ENCODE measurements at regions not wholly inside any gene's neighbourhood (a gene's known extent, or its start where the extent isn't known, plus 50 kb on each side); places are given as distances from the start of the nearest gene placed in this dataset.

DNA sequence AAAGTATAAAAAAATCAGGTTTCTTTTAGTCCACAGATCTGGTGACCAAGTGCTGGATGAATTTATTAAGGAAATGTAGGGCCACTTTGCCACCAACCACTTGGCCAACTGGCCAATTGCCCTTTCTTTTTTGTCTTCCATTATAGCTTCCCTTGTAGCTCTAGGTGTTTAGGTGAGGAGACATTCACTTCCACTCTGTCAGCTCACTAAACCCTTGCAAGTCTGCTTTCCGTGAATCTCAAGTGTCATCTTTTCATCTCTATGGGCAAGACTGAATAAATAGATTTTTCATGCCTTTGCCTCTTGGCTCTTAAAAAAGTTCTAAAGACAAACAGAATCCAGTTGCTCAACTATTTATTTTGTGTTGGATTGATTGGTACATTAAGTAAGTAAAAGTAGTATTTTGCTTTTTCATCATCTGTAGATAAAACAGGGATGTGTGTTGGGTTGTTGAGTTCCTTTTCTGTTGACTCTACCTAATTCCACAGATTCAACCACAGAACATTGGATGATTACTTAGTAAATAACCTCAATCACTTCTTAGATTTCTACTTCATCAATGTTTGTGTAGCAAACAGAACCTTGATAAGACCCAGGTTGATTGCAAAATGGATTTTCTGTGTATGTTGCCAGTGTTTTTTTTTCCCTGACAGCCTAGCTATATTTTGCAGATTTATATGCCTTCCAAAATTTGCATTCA is 68.1 kb upstream of the GRXCR1 start:
- Histone ChIP-seq H3K9me3 (ENCODE audit: control insufficient read depth in 2 of 2, insufficient read depth in 1 of 2, low read length in 1 of 2) (no peaks in the 10 kb centered on the region), H3K4me1 (ENCODE audit: control insufficient read depth in 2 of 2, insufficient read depth in 2 of 2, low read length in 2 of 2) (no peaks in the 10 kb centered on the region), H3K36me3 (ENCODE audit: control insufficient read depth in 2 of 2, insufficient read depth in 2 of 2, low read length in 1 of 2) (no peaks in the 10 kb centered on the region), H3K27me3 (ENCODE audit: control insufficient read depth in 2 of 2, insufficient read depth in 1 of 2, low read length in 1 of 2) (no peaks in the 10 kb centered on the region), H3K27ac (ENCODE audit: low read depth in 1 of 2, low read length in 1 of 2) (no peak overlapping the region), H3K4me3 (ENCODE audit: low read length in 2 of 2) (no peak overlapping the region)
- no peak for DNase-seq (ENCODE audit: low read depth in 6 of 9, low spot score in 9 of 9)
- 95% methylated on average over 1 of the region's 1 CpG for WGBS

DNA sequence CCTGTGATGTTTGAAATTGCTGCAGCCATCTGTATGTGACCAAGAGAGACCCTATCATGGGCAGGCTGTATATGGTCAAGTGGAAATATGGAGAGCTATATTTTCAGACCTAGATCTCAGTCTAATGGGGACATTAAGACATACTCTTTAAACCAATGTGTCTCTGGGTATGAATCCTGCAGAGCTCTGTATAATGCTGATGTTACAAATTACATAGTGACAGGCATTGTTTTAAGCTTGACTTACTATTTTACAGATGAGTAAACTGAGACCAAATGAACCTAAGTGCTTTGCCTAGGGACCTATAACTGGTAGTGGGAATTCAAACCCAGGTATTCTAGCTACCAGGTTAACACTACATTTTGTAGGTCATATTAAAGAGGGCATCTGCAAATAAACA is 71.3 kb upstream of the GRXCR1 start:
- H3K4me1 ChIP-seq (ENCODE audit: control insufficient read depth in 2 of 2, insufficient read depth in 2 of 2, low read length in 2 of 2), result no peaks in the 10 kb centered on the region
- no peak overlapping the region for H3K27ac ChIP-seq (ENCODE audit: low read depth in 1 of 2, low read length in 1 of 2)
- H3K27me3 ChIP-seq (ENCODE audit: control insufficient read depth in 2 of 2, insufficient read depth in 1 of 2, low read length in 1 of 2), result no peaks in the 10 kb centered on the region
- DNase-seq (ENCODE audit: low read depth in 6 of 9, low spot score in 9 of 9), result no peak
- no peaks in the 10 kb centered on the region for H3K9me3 ChIP-seq (ENCODE audit: control insufficient read depth in 2 of 2, insufficient read depth in 1 of 2, low read length in 1 of 2)
- H3K4me3 ChIP-seq (ENCODE audit: low read length in 2 of 2), result no peak overlapping the region
- no peaks in the 10 kb centered on the region for H3K36me3 ChIP-seq (ENCODE audit: control insufficient read depth in 2 of 2, insufficient read depth in 2 of 2, low read length in 1 of 2)

DNA sequence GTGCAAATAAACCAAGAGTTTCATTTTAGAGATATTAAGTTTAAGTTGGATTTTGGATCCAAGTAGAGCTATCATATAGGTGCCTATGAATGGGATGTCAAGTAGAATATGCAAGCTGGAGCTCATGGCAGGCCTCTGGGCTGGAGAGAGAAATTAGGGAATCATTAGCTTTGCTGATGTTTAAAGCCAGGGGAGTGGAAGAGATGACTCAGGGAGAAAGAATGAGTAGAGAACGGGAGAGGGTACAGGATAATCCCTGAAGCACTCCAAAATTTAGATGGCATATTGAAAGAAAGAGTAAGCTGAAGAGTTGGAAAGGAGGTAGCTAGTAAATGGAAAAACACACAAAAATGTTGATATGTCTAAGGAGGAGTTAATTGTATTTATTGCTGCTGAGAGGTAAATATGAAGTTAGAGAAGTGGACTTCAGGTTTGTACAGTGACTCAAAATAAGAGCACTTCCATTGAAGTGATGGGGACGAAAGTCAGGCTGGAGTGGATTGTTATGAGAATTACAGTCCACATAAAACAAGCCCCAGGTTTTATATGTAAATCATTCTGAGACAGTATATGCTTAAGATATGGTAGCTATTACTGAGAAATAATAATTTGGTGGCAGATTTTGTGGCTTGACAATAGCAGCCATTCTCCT is 72.5 kb upstream of the GRXCR1 start:
- H3K4me3 ChIP-seq (ENCODE audit: low read length in 2 of 2), result no peak overlapping the region
- no peak for DNase-seq (ENCODE audit: low read depth in 6 of 9, low spot score in 9 of 9)
- 67% methylated on average over 2 of the region's 2 CpGs for WGBS
- H3K27ac ChIP-seq (ENCODE audit: low read depth in 1 of 2, low read length in 1 of 2), result no peak overlapping the region
- H3K36me3 ChIP-seq (ENCODE audit: control insufficient read depth in 2 of 2, insufficient read depth in 2 of 2, low read length in 1 of 2), result no peaks in the 10 kb centered on the region
- no peaks in the 10 kb centered on the region for H3K9me3 ChIP-seq (ENCODE audit: control insufficient read depth in 2 of 2, insufficient read depth in 1 of 2, low read length in 1 of 2)
- H3K27me3 ChIP-seq (ENCODE audit: control insufficient read depth in 2 of 2, insufficient read depth in 1 of 2, low read length in 1 of 2), result no peaks in the 10 kb centered on the region
- no peaks in the 10 kb centered on the region for H3K4me1 ChIP-seq (ENCODE audit: control insufficient read depth in 2 of 2, insufficient read depth in 2 of 2, low read length in 2 of 2)

DNA sequence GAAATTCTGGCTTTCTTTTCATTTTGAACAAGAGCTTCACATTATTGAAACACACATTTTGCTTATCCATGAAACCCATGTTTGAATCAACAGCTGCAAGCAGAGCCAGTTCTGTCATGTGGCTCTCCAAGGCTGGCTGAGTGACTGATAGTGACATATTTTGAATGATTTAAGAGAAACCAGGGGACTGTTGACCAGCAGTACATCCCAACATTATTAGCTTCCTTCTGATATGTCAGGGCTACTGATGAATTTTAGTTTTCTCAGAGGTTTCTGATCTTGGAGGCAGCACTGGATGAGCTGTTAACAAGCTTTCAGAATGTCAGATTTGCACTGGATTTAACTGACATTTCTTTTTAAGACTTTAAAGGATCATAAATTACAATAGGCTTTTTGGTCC is 74.6 kb upstream of the GRXCR1 start:
- no peak for DNase-seq (ENCODE audit: low read depth in 6 of 9, low spot score in 9 of 9)
- Histone ChIP-seq H3K36me3 (ENCODE audit: control insufficient read depth in 2 of 2, insufficient read depth in 2 of 2, low read length in 1 of 2) (no peaks in the 10 kb centered on the region), H3K4me1 (ENCODE audit: control insufficient read depth in 2 of 2, insufficient read depth in 2 of 2, low read length in 2 of 2) (no peaks in the 10 kb centered on the region), H3K4me3 (ENCODE audit: low read length in 2 of 2) (no peak overlapping the region), H3K27ac (ENCODE audit: low read depth in 1 of 2, low read length in 1 of 2) (no peak overlapping the region), H3K27me3 (ENCODE audit: control insufficient read depth in 2 of 2, insufficient read depth in 1 of 2, low read length in 1 of 2) (no peaks in the 10 kb centered on the region), H3K9me3 (ENCODE audit: control insufficient read depth in 2 of 2, insufficient read depth in 1 of 2, low read length in 1 of 2) (no peaks in the 10 kb centered on the region)

DNA sequence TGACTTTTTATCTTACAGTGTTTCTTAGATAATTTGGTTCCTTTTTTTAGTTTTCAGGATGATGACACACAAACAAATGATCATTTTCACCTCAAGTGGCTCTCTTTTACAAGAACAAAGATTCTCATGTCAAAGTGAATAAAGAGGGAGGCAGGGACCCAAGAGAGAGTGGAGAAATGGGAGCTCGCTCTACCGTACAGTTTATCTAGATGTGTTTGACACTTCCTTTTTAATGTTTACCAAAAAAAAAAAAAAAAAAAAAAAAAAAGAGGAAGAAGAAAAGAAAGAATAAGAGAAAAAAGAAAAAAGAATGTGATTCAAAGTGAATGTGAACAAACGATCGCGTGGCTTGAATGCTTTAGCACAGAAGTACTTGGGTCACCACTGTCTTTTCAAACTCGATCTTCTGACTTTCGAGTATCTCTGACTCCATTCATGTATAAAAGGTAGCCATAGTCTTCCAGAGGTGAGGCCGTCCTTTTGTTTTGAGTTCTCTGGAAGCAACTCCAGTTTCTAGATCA is 75.6 kb upstream of the GRXCR1 start:
- no peak for DNase-seq (ENCODE audit: low read depth in 6 of 9, low spot score in 9 of 9)
- no peak overlapping the region for H3K4me3 ChIP-seq (ENCODE audit: low read length in 2 of 2)
- no peaks in the 10 kb centered on the region for H3K4me1 ChIP-seq (ENCODE audit: control insufficient read depth in 2 of 2, insufficient read depth in 2 of 2, low read length in 2 of 2)
- no peaks in the 10 kb centered on the region for H3K36me3 ChIP-seq (ENCODE audit: control insufficient read depth in 2 of 2, insufficient read depth in 2 of 2, low read length in 1 of 2)
- H3K9me3 ChIP-seq (ENCODE audit: control insufficient read depth in 2 of 2, insufficient read depth in 1 of 2, low read length in 1 of 2), result no peaks in the 10 kb centered on the region
- WGBS, result 79% methylated on average over 8 of the region's 8 CpGs
- no peaks in the 10 kb centered on the region for H3K27me3 ChIP-seq (ENCODE audit: control insufficient read depth in 2 of 2, insufficient read depth in 1 of 2, low read length in 1 of 2)
- no peak overlapping the region for H3K27ac ChIP-seq (ENCODE audit: low read depth in 1 of 2, low read length in 1 of 2)

DNA sequence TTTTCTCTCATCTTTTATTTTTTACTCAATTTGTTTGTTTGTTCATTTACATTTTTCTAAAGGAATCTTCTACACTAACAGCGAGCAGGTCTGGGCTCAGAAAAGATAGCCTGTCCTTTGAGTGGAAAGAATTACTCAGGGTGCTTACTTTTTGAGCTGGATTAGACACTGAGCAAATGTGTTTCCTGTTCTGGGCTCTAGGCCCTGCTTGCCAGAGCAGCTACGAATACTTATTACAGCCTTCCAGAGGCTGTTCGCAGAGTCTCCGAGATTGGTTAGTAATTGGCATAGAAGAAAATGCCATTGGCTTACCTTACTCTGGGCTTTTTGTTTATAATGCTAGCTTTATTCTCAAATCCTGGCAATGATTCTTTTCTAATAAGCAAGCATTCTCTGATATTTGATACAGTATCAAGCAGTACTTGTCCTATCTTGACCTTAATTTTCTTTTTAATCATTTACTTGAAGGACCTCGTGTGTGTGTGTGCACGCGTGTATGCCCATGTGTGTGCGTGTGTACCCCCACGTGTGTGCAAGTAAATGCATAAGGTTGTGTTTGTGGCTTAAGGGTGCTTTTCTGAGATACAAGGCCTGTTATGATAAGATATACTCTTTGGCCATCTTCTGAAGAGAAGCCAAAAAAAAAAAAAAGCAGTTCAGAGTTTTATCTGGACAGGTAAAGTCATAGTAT is 76.2 kb upstream of the GRXCR1 start:
- Histone ChIP-seq H3K9me3 (ENCODE audit: control insufficient read depth in 2 of 2, insufficient read depth in 1 of 2, low read length in 1 of 2) (no peaks in the 10 kb centered on the region), H3K27ac (ENCODE audit: low read depth in 1 of 2, low read length in 1 of 2) (no peak overlapping the region), H3K27me3 (ENCODE audit: control insufficient read depth in 2 of 2, insufficient read depth in 1 of 2, low read length in 1 of 2) (no peaks in the 10 kb centered on the region), H3K4me1 (ENCODE audit: control insufficient read depth in 2 of 2, insufficient read depth in 2 of 2, low read length in 2 of 2) (no peaks in the 10 kb centered on the region), H3K4me3 (ENCODE audit: low read length in 2 of 2) (no peak overlapping the region), H3K36me3 (ENCODE audit: control insufficient read depth in 2 of 2, insufficient read depth in 2 of 2, low read length in 1 of 2) (no peaks in the 10 kb centered on the region)
- DNase-seq (ENCODE audit: low read depth in 6 of 9, low spot score in 9 of 9), result no peak
- 63% methylated on average over 9 of the region's 9 CpGs for WGBS

DNA sequence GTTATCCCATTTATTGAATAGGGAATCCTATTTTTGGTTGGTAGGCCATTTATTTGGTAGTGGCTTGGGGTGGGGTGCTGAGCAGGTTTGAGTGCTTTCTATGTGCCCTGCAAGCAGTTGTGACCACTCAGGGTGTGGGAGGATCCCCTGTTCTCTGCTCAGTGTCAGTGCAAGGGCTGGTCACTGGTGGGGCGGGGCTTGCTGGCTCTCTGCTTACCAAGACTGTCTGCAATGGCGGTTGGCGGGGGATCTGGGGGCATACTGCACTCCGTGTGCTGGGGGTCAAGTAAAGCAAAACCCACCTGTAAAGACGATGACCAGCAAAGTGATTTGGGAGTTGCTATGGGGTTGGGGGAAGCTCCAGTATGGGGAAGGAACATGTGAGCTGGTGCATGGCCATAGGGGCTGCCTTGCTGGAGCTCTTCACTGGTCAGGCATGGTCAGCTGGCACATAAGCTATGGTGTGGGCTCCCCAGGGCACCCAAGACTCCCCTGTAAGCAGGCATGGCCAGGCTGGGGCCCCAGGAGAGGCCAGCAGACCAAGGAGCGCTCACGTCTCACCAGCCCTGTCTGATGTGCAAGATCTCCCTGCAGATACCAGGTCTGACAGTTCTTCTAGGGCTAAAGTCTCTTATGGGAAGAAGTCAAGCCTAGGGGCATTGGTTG is 83.0 kb upstream of the GRXCR1 start:
- H3K36me3 ChIP-seq (ENCODE audit: control insufficient read depth in 2 of 2, insufficient read depth in 2 of 2, low read length in 1 of 2), result no peaks in the 10 kb centered on the region
- 96% methylated on average over 7 of the region's 7 CpGs for WGBS
- H3K4me3 ChIP-seq (ENCODE audit: low read length in 2 of 2), result no peak overlapping the region
- H3K4me1 ChIP-seq (ENCODE audit: control insufficient read depth in 2 of 2, insufficient read depth in 2 of 2, low read length in 2 of 2), result no peaks in the 10 kb centered on the region
- no peak for DNase-seq (ENCODE audit: low read depth in 6 of 9, low spot score in 9 of 9)
- H3K27me3 ChIP-seq (ENCODE audit: control insufficient read depth in 2 of 2, insufficient read depth in 1 of 2, low read length in 1 of 2), result no peaks in the 10 kb centered on the region
- H3K9me3 ChIP-seq (ENCODE audit: control insufficient read depth in 2 of 2, insufficient read depth in 1 of 2, low read length in 1 of 2), result no peaks in the 10 kb centered on the region
- H3K27ac ChIP-seq (ENCODE audit: low read depth in 1 of 2, low read length in 1 of 2), result no peak overlapping the region

DNA sequence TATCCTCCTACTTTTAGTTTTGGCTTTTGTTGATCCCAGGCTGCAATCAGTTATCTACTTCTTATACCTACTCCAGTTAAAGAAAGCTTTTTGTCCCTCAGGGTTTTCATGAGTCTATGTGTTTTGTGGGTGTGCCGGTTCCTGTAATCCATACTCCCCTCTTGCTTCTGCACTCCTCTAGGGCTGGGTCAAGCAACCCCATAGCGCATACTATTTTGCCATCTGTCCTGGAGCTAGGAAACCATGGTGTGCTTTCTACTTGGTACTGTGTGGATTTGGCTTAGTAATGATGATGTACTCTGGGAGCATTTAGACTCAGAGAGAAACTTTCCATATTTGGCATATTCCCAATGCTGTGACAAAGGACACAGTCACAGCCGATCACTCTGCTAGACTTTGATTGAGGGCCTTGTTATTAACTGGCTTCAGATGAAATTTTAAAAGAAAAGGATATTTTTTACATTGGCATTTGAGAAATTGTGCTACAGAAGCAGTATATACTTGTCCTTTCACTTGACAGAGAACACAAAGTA is 86.1 kb upstream of the GRXCR1 start:
- peaks cover 0 to 8% of the 10 kb centered on the region in 2 donors for H3K9me3 ChIP-seq (ENCODE audit: control insufficient read depth in 2 of 2, insufficient read depth in 1 of 2, low read length in 1 of 2)
- DNase-seq (ENCODE audit: low read depth in 6 of 9, low spot score in 9 of 9), result no peak
- no peak overlapping the region for H3K27ac ChIP-seq (ENCODE audit: low read depth in 1 of 2, low read length in 1 of 2)
- H3K4me3 ChIP-seq (ENCODE audit: low read length in 2 of 2), result no peak overlapping the region
- H3K27me3 ChIP-seq (ENCODE audit: control insufficient read depth in 2 of 2, insufficient read depth in 1 of 2, low read length in 1 of 2), result no peaks in the 10 kb centered on the region
- WGBS, result 85% methylated on average over 3 of the region's 3 CpGs
- no peaks in the 10 kb centered on the region for H3K36me3 ChIP-seq (ENCODE audit: control insufficient read depth in 2 of 2, insufficient read depth in 2 of 2, low read length in 1 of 2)
- no peaks in the 10 kb centered on the region for H3K4me1 ChIP-seq (ENCODE audit: control insufficient read depth in 2 of 2, insufficient read depth in 2 of 2, low read length in 2 of 2)

All from thymus (tissue), 11 donors.